ENCODE measurements at regions not wholly inside any gene's neighbourhood (a gene's known extent, or its start where the extent isn't known, plus 50 kb on each side); places are given as distances from the start of the nearest gene placed in this dataset.

DNA sequence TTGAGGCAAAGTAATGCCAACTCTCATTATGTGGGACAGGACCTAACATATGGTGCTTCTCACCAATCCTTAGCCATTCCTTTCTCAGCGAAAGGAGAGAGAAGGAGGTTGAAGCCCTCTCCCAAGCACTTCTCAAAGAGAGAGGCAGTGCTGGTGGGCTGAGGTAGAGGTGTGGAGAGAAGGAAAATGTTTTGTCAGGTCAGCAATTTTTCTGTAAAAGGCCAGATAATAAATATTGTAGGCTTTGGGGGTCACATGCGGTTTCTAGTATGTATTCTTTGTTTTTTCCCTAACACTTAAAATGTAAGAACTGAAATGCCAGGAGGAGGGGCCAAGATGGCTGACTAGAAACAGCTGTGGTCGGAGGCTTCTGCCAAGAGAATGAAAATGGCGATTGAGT is 225.0 kb upstream of the NPY start:
- DNase-seq (ENCODE audit: extremely low read depth, low read depth) = no peak
- TF ChIP-seq, protein P1, sequence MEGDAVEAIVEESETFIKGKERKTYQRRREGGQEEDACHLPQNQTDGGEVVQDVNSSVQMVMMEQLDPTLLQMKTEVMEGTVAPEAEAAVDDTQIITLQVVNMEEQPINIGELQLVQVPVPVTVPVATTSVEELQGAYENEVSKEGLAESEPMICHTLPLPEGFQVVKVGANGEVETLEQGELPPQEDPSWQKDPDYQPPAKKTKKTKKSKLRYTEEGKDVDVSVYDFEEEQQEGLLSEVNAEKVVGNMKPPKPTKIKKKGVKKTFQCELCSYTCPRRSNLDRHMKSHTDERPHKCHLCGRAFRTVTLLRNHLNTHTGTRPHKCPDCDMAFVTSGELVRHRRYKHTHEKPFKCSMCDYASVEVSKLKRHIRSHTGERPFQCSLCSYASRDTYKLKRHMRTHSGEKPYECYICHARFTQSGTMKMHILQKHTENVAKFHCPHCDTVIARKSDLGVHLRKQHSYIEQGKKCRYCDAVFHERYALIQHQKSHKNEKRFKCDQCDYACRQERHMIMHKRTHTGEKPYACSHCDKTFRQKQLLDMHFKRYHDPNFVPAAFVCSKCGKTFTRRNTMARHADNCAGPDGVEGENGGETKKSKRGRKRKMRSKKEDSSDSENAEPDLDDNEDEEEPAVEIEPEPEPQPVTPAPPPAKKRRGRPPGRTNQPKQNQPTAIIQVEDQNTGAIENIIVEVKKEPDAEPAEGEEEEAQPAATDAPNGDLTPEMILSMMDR (IDR thresholded peaks at IDR 0.05; ENCODE audit: low read depth, low read length) = no peak

GRCh38 chr7:24059775-24060174 is 224.2 kb upstream of the NPY start:
- no peak for DNase-seq (ENCODE audit: extremely low read depth, low read depth)
- TF ChIP-seq, protein P1 (IDR thresholded peaks at IDR 0.05; ENCODE audit: low read depth, low read length) = no peak

- no peak for DNase-seq (ENCODE audit: extremely low read depth, low read depth)
- TF ChIP-seq, protein P1 (IDR thresholded peaks at IDR 0.05; ENCODE audit: low read depth, low read length) = no peak
Measured at GRCh38 chr7:24063721-24064120, 220.3 kb upstream of the NPY start.

GRCh38 chr7:24069751-24070150 is 214.2 kb upstream of the NPY start:
- DNase-seq (ENCODE audit: extremely low read depth, low read depth) = no peak
- TF ChIP-seq, protein P1 (IDR thresholded peaks at IDR 0.05; ENCODE audit: low read depth, low read length) = no peak

GRCh38 chr7:24073651-24074420 is 210.2 kb upstream of the NPY start:
- TF ChIP-seq, protein P1 (IDR thresholded peaks at IDR 0.05; ENCODE audit: low read depth, low read length) = no peak
- no peak for DNase-seq (ENCODE audit: extremely low read depth, low read depth)

GRCh38 chr7:24075426-24075810 is 208.6 kb upstream of the NPY start:
- TF ChIP-seq, protein P1 (IDR thresholded peaks at IDR 0.05; ENCODE audit: low read depth, low read length) = no peak
- no peak for DNase-seq (ENCODE audit: extremely low read depth, low read depth)

DNA sequence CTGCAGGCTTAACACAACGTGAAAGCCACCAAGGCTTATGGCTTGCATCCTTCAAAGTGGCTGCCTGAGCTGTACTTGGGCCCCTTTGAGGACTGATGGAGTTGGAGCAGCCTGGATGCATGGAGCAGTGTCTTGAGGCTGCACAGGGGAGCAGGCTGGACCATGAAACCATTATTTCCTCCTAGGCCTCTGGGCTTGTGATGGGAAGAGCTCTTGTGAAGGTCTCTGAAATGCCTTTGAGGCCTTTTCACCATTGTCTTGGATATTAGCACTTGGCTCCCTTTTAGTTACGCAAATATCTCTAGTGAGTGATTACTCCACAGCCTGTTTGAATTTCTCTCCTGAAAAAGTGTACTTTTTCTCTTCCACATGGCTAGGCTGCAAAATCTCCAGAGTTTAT is 201.2 kb upstream of the NPY start:
- TF ChIP-seq, protein P1 (IDR thresholded peaks at IDR 0.05; ENCODE audit: low read depth, low read length) = no peak
- DNase-seq (ENCODE audit: extremely low read depth, low read depth) = no peak

All from AG09319 (cell line).